HG03066 (cell line): ENCODE measurements at regions not wholly inside any gene's neighbourhood (a gene's known extent, or its start where the extent isn't known, plus 50 kb on each side); places are given as distances from the start of the nearest gene placed in this dataset.
"Not testable (repeated sequence)": the region's sequence is repeated elsewhere in the genome, so short reads cannot be mapped to it uniquely, and the experiment has no call there.

Experiments
- ATAC-seq: cut with Tn5 transposase; IDR thresholded peaks from one replicate; pipeline ENCODE4 v1.9.1; 2021; ENCODE audit warnings: low read depth; ENCODE audit not compliant: unreplicated experiment

GRCh38 chr10:64159910-64160872, 639.0 kb downstream of the REEP3 start:
- ATAC-seq, result no peak

GRCh38 chr10:64170791-64171190, 649.6 kb downstream of the REEP3 start:
- no peak for ATAC-seq

GRCh38 chr10:64173826-64174225, 652.6 kb downstream of the REEP3 start:
- no peak for ATAC-seq

- ATAC-seq, result no peak
These were observed 653.6 kb downstream of the REEP3 start for GRCh38 chr10:64174666-64175255.

GRCh38 chr10:64175271-64175962, 654.2 kb downstream of the REEP3 start:
- no peak for ATAC-seq

GRCh38 chr10:64182671-64183070, 661.5 kb downstream of the REEP3 start:
- ATAC-seq, result no peak

GRCh38 chr10:64191286-64191685, 670.1 kb downstream of the REEP3 start:
- ATAC-seq, result no peak

- no peak for ATAC-seq
These were observed 675.6 kb downstream of the REEP3 start for GRCh38 chr10:64196638-64197315.

- no peak for ATAC-seq
These were observed 680.7 kb downstream of the REEP3 start for GRCh38 chr10:64201936-64202335.

- not testable (repeated sequence) for ATAC-seq
These were observed 683.3 kb downstream of the REEP3 start for GRCh38 chr10:64204504-64204903.

- ATAC-seq, result no peak
These were observed 685.2 kb downstream of the REEP3 start for GRCh38 chr10:64206409-64206808.

GRCh38 chr10:64209561-64209960, 688.4 kb downstream of the REEP3 start:
- no peak for ATAC-seq

GRCh38 chr10:64210211-64210610, 689.0 kb downstream of the REEP3 start:
- no peak for ATAC-seq

- ATAC-seq, result no peak
These were observed 690.3 kb downstream of the REEP3 start for GRCh38 chr10:64211466-64211865.

- ATAC-seq, result no peak
These were observed 693.9 kb downstream of the REEP3 start for GRCh38 chr10:64215088-64215487.

- no peak for ATAC-seq
These were observed 698.2 kb downstream of the REEP3 start for GRCh38 chr10:64219271-64220025.

GRCh38 chr10:64234489-64234888, 713.3 kb downstream of the REEP3 start:
- no peak for ATAC-seq

- ATAC-seq, result no peak
These were observed 736.5 kb downstream of the REEP3 start for GRCh38 chr10:64257704-64258103.

- no peak for ATAC-seq
These were observed 739.9 kb downstream of the REEP3 start for GRCh38 chr10:64261092-64261491.

GRCh38 chr10:64261676-64262075, 740.5 kb downstream of the REEP3 start:
- ATAC-seq, result no peak
